ENCODE measurements at regions not wholly inside any gene's neighbourhood (a gene's known extent, or its start where the extent isn't known, plus 50 kb on each side); places are given as distances from the start of the nearest gene placed in this dataset.

- Histone ChIP-seq H3K4me1 (ENCODE audit: control insufficient read depth, insufficient read depth, low read length) (no peaks in the 10 kb centered on the region), H3K4me3 (ENCODE audit: low read length) (no peak overlapping the region), H3K27me3 (ENCODE audit: control insufficient read depth, insufficient read depth, low read length) (no peaks in the 10 kb centered on the region), H3K27ac (ENCODE audit: low read length) (no peak overlapping the region), H3K36me3 (ENCODE audit: control insufficient read depth, insufficient read depth, low read length) (no peaks in the 10 kb centered on the region), H3K9me3 (ENCODE audit: control insufficient read depth, insufficient read depth, low read length) (no peaks in the 10 kb centered on the region)
- Mint-ChIP-seq H3K4me1 (no peaks in the 10 kb centered on the region), H3K4me3 (no peak overlapping the region), H3K9me3 (no peaks in the 10 kb centered on the region), H3K27me3 (ENCODE audit: low read depth in 2 of 2) (no peaks in the 10 kb centered on the region), H3K27ac (no peak overlapping the region), H3K36me3 (no peaks in the 10 kb centered on the region)
- DNase-seq: no peak
- TF ChIP-seq, protein P1, sequence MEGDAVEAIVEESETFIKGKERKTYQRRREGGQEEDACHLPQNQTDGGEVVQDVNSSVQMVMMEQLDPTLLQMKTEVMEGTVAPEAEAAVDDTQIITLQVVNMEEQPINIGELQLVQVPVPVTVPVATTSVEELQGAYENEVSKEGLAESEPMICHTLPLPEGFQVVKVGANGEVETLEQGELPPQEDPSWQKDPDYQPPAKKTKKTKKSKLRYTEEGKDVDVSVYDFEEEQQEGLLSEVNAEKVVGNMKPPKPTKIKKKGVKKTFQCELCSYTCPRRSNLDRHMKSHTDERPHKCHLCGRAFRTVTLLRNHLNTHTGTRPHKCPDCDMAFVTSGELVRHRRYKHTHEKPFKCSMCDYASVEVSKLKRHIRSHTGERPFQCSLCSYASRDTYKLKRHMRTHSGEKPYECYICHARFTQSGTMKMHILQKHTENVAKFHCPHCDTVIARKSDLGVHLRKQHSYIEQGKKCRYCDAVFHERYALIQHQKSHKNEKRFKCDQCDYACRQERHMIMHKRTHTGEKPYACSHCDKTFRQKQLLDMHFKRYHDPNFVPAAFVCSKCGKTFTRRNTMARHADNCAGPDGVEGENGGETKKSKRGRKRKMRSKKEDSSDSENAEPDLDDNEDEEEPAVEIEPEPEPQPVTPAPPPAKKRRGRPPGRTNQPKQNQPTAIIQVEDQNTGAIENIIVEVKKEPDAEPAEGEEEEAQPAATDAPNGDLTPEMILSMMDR (IDR thresholded peaks at IDR 0.05): no peak
- 95% methylated on average over 4 of the region's 5 CpGs for WGBS (ENCODE audit: insufficient coverage)
- intact Hi-C loops (cut with micrococcal nuclease): no loop called here
- no peak for ATAC-seq
Observed at GRCh38 chr5:58136406-58136805, 323.5 kb downstream of the PLK2 start.

DNA sequence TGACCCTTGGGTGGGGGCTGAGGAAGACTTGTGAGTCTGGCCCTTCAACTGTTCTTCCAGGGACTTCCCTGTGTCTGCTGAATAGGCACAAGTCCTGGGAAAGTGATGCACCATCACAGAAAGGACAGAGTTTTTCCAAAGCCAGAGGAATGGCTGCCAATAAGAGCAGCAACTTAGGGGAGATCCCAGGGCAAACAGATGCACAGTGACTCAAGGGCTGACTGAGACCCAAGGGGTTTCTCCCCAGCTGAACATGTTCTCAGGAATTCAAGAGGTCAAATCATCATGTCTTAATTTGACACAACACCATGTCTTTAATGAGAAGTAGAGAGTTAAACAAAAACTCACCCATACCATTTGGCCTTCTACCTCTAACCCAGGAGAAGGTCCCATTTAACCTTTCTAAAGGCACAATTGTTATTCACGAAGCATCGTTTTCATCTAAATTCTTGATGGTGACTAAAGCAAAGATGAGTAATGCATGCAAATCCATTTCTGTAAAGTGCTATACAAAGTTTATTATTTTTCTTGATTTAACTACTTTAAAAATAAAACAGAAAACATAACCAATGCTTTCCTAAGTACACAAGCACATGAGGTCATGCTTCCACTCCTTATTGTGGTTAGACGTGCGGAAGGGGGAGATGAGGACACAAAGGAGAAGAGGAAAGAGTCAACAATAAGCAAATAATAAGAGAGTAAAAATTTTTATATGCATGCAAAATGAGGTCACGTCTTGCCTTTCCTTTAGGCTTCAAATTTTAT is 324.1 kb downstream of the PLK2 start:
- Mint-ChIP-seq H3K36me3 (no peaks in the 10 kb centered on the region), H3K27ac (no peak overlapping the region), H3K27me3 (ENCODE audit: low read depth in 2 of 2) (no peaks in the 10 kb centered on the region), H3K4me1 (no peaks in the 10 kb centered on the region), H3K4me3 (no peak overlapping the region), H3K9me3 (no peaks in the 10 kb centered on the region)
- Histone ChIP-seq H3K4me1 (ENCODE audit: control insufficient read depth, insufficient read depth, low read length) (no peaks in the 10 kb centered on the region), H3K4me3 (ENCODE audit: low read length) (no peak overlapping the region), H3K9me3 (ENCODE audit: control insufficient read depth, insufficient read depth, low read length) (no peaks in the 10 kb centered on the region), H3K27me3 (ENCODE audit: control insufficient read depth, insufficient read depth, low read length) (no peaks in the 10 kb centered on the region), H3K27ac (ENCODE audit: low read length) (no peak overlapping the region), H3K36me3 (ENCODE audit: control insufficient read depth, insufficient read depth, low read length) (no peaks in the 10 kb centered on the region)
- WGBS (ENCODE audit: insufficient coverage): 100% methylated on average over 2 of the region's 5 CpGs
- TF ChIP-seq, protein P1 (IDR thresholded peaks at IDR 0.05): no peak
- no peak for DNase-seq
- intact Hi-C loops (cut with micrococcal nuclease): no loop called here
- ATAC-seq: no peak

GRCh38 chr5:58133631-58134296 is 326.1 kb downstream of the PLK2 start:
- no peaks in the 10 kb centered on the region for H3K36me3 Mint-ChIP-seq

More at GRCh38 chr5:58133631-58134296, 326.1 kb downstream of the PLK2 start:
- Mint-ChIP-seq H3K4me3 (no peak overlapping the region), H3K27me3 (ENCODE audit: low read depth in 2 of 2) (no peaks in the 10 kb centered on the region), H3K4me1 (no peaks in the 10 kb centered on the region), H3K27ac (no peak overlapping the region), H3K9me3 (no peaks in the 10 kb centered on the region)
- no peak for ATAC-seq
- no peaks in the 10 kb centered on the region for H3K4me1 ChIP-seq (ENCODE audit: control insufficient read depth, insufficient read depth, low read length)
- H3K27me3 ChIP-seq (ENCODE audit: control insufficient read depth, insufficient read depth, low read length): no peaks in the 10 kb centered on the region
- H3K27ac ChIP-seq (ENCODE audit: low read length): no peak overlapping the region
- 75% methylated on average over 4 of the region's 5 CpGs for WGBS (ENCODE audit: insufficient coverage)
- H3K36me3 ChIP-seq (ENCODE audit: control insufficient read depth, insufficient read depth, low read length): no peaks in the 10 kb centered on the region
- intact Hi-C loops (cut with micrococcal nuclease): no loop called here
- TF ChIP-seq, protein P1 (IDR thresholded peaks at IDR 0.05): no peak
- H3K9me3 ChIP-seq (ENCODE audit: control insufficient read depth, insufficient read depth, low read length): no peaks in the 10 kb centered on the region
- no peak overlapping the region for H3K4me3 ChIP-seq (ENCODE audit: low read length)
- no peak for DNase-seq
